ENCODE measurements at regions not wholly inside any gene's neighbourhood (a gene's known extent, or its start where the extent isn't known, plus 50 kb on each side); places are given as distances from the start of the nearest gene placed in this dataset.
A peak's percentile ranks its signal among the peaks of the same experiment; 100 is the strongest.

GRCh38 chr10:58901092-58901646 lies 275.3 kb upstream of the PHYHIPL start (continued):
- no peak for TF ChIP-seq FOXM1 (IDR thresholded peaks at IDR 0.05; ENCODE audit: low read depth)
- TF ChIP-seq ELF1 (IDR thresholded peaks at IDR 0.05), result no peak
- TF ChIP-seq, protein P1, sequence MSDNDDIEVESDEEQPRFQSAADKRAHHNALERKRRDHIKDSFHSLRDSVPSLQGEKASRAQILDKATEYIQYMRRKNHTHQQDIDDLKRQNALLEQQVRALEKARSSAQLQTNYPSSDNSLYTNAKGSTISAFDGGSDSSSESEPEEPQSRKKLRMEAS (IDR thresholded peaks at IDR 0.05; ENCODE audit: low read depth), result no peak
- TF ChIP-seq FOXJ3 (CRISPR knock-in tag; IDR thresholded peaks at IDR 0.05), result no peak
- TF ChIP-seq RCOR1 (IDR thresholded peaks at IDR 0.05; ENCODE audit: low read length), result no peak
- TF ChIP-seq FOSL2 (IDR thresholded peaks at IDR 0.05; ENCODE audit: borderline replicate concordance, low read depth), result no peak
- no peak for TF ChIP-seq RAD21 (IDR thresholded peaks at IDR 0.05; ENCODE audit: low read length)

DNA sequence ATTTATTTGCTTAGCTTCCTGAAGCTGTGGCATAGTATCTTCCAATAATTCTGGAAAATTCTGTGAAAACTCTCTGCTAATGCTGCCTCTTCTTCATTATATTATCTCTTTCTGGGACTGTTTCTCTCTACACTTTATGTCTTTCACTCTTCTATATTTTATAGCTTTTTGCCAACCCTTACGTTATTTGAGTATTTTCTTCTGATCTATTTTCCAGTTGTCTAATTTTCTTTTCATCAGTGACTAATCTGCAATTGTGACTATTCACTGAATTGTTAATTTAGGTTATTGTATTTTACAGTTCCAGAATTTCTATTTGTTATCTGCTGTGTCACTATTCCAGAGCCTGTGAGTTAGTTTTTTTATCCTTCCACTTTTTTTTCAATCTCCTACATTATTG lies 273.4 kb upstream of the PHYHIPL start:
- Histone ChIP-seq H3K27me3 (ENCODE audit: insufficient read depth) (no peaks in the 10 kb centered on the region), H3K4me2 (no peak overlapping the region), H3K27ac (ENCODE audit: low read depth in 2 of 2, low read length in 1 of 2) (no peak overlapping the region), H3K79me2 (ENCODE audit: insufficient read depth) (no peaks in the 10 kb centered on the region), H3K9me3 (no peaks in the 10 kb centered on the region), H3K9me2 (no peaks in the 10 kb centered on the region), H2AFZ (ENCODE audit: low read depth) (peak overlapping the region; percentile 9; the same call in 1 of the 2 replicates), H3K9ac (no peak overlapping the region), H3K4me1 (ENCODE audit: control insufficient read depth in 1 of 2, insufficient read depth in 2 of 2, low read depth in 1 of 2, low read length in 1 of 2) (no peaks in the 10 kb centered on the region; a peak in 1 of 4 replicates), H4K20me1 (ENCODE audit: insufficient read depth) (no peaks in the 10 kb centered on the region), H3K36me3 (replicated peaks in 1 of 2; ENCODE audit: control insufficient read depth in 1 of 2, insufficient read depth in 2 of 2, low read length in 1 of 2) (no peaks in the 10 kb centered on the region), H3F3A (replicated peaks; ENCODE audit: insufficient read depth) (no peaks in the 10 kb centered on the region), H3K4me3 (ENCODE audit: low read depth in 2 of 2, low read length in 1 of 2) (no peak overlapping the region)
- ChIA-PET POLR2A (no interaction called here), CTCF (no interaction called here)
- DNase-seq, result no peak
- no peak for TF ChIP-seq TEAD4 (IDR thresholded peaks at IDR 0.05; ENCODE audit: borderline replicate concordance, insufficient read depth)
- TF ChIP-seq PBX3 (IDR thresholded peaks at IDR 0.05), result no peak
- TF ChIP-seq ELF1 (IDR thresholded peaks at IDR 0.05), result no peak
- TF ChIP-seq RXRA (IDR thresholded peaks at IDR 0.05; ENCODE audit: borderline replicate concordance, low read depth), result no peak
- no peak for TF ChIP-seq GABPA (IDR thresholded peaks at IDR 0.05; ENCODE audit: low read depth)
- TF ChIP-seq FOSL2 (IDR thresholded peaks at IDR 0.05; ENCODE audit: borderline replicate concordance, low read depth), result no peak
- no peak for TF ChIP-seq FOXM1 (IDR thresholded peaks at IDR 0.05; ENCODE audit: low read depth)
- no peak for TF ChIP-seq EZH2phosphoT487 (IDR thresholded peaks at IDR 0.05; ENCODE audit: borderline replicate concordance, low read depth)
- TF ChIP-seq, protein P2, sequence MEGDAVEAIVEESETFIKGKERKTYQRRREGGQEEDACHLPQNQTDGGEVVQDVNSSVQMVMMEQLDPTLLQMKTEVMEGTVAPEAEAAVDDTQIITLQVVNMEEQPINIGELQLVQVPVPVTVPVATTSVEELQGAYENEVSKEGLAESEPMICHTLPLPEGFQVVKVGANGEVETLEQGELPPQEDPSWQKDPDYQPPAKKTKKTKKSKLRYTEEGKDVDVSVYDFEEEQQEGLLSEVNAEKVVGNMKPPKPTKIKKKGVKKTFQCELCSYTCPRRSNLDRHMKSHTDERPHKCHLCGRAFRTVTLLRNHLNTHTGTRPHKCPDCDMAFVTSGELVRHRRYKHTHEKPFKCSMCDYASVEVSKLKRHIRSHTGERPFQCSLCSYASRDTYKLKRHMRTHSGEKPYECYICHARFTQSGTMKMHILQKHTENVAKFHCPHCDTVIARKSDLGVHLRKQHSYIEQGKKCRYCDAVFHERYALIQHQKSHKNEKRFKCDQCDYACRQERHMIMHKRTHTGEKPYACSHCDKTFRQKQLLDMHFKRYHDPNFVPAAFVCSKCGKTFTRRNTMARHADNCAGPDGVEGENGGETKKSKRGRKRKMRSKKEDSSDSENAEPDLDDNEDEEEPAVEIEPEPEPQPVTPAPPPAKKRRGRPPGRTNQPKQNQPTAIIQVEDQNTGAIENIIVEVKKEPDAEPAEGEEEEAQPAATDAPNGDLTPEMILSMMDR (IDR thresholded peaks at IDR 0.05), result no peak
- TF ChIP-seq CHD2 (IDR thresholded peaks at IDR 0.05; ENCODE audit: low read length, partially characterized antibody), result no peak
- 88% methylated on average over 1 of the region's 1 CpG for WGBS (ENCODE audit: low lambda C conversion rate)
